ENCODE measurements at regions not wholly inside any gene's neighbourhood (a gene's known extent, or its start where the extent isn't known, plus 50 kb on each side); places are given as distances from the start of the nearest gene placed in this dataset.
"Not testable (repeated sequence)": the region's sequence is repeated elsewhere in the genome, so short reads cannot be mapped to it uniquely, and the experiment has no call there.

- DNase-seq (ENCODE audit: low read depth), result no peak
These were observed 377.6 kb downstream of the TMEM121 start for GRCh38 chr14:105903971-105904370.

- DNase-seq (ENCODE audit: low read depth), result no peak
These were observed 378.0 kb downstream of the TMEM121 start for GRCh38 chr14:105904379-105904778.

GRCh38 chr14:105905456-105905855 is 379.1 kb downstream of the TMEM121 start:
- no peak for DNase-seq (ENCODE audit: low read depth)

- DNase-seq (ENCODE audit: low read depth), result no peak
These were observed 380.9 kb downstream of the TMEM121 start for GRCh38 chr14:105907276-105907675.

- no peak for DNase-seq (ENCODE audit: low read depth)
These were observed 381.6 kb downstream of the TMEM121 start for GRCh38 chr14:105908006-105908405.

GRCh38 chr14:105908481-105908911 is 382.1 kb downstream of the TMEM121 start:
- DNase-seq (ENCODE audit: low read depth), result no peak

- DNase-seq (ENCODE audit: low read depth), result no peak
These were observed 382.9 kb downstream of the TMEM121 start for GRCh38 chr14:105909046-105909827.

- not testable (repeated sequence) for DNase-seq (ENCODE audit: low read depth)
These were observed 383.4 kb downstream of the TMEM121 start for GRCh38 chr14:105909828-105910120.

GRCh38 chr14:105910426-105910825 is 384.0 kb downstream of the TMEM121 start:
- DNase-seq (ENCODE audit: low read depth), result no peak

- no peak for DNase-seq (ENCODE audit: low read depth)
These were observed 384.8 kb downstream of the TMEM121 start for GRCh38 chr14:105911006-105911847.

GRCh38 chr14:105911848-105912292 is 385.5 kb downstream of the TMEM121 start:
- DNase-seq (ENCODE audit: low read depth), result not testable (repeated sequence)

GRCh38 chr14:105912641-105913180 is 386.3 kb downstream of the TMEM121 start:
- DNase-seq (ENCODE audit: low read depth), result no peak

GRCh38 chr14:105913221-105913620 is 386.8 kb downstream of the TMEM121 start:
- no peak for DNase-seq (ENCODE audit: low read depth)

- no peak for DNase-seq (ENCODE audit: low read depth)
These were observed 387.5 kb downstream of the TMEM121 start for GRCh38 chr14:105913861-105914260.

- DNase-seq (ENCODE audit: low read depth), result not testable (repeated sequence)
These were observed 387.9 kb downstream of the TMEM121 start for GRCh38 chr14:105914281-105914680.

GRCh38 chr14:105914738-105915385 is 388.5 kb downstream of the TMEM121 start:
- DNase-seq (ENCODE audit: low read depth), result no peak

- not testable (repeated sequence) for DNase-seq (ENCODE audit: low read depth)
These were observed 389.2 kb downstream of the TMEM121 start for GRCh38 chr14:105915546-105915945.

- DNase-seq (ENCODE audit: low read depth), result not testable (repeated sequence)
These were observed 391.0 kb downstream of the TMEM121 start for GRCh38 chr14:105917136-105917932.

GRCh38 chr14:105917933-105918436 is 391.6 kb downstream of the TMEM121 start:
- DNase-seq (ENCODE audit: low read depth), result no peak

GRCh38 chr14:105918496-105919262 is 392.3 kb downstream of the TMEM121 start:
- DNase-seq (ENCODE audit: low read depth), result no peak
